Chondrocyte (in vitro differentiated cells): ENCODE measurements at regions not wholly inside any gene's neighbourhood (a gene's known extent, or its start where the extent isn't known, plus 50 kb on each side); places are given as distances from the start of the nearest gene placed in this dataset.

Source experiments
- DNase-seq: peaks from one replicate; pipeline ENCODE4 v3.0.0; 2021; ENCODE audit warnings: mixed read lengths, low spot score
- H3K27ac Mint-ChIP-seq: one replicate; pipeline ENCODE4 v1.8.0; 2021; ENCODE audit warnings: mild to moderate bottlenecking, moderate library complexity, mixed read lengths; ENCODE audit not compliant: unreplicated experiment
- H3K27me3 Mint-ChIP-seq: 2 replicates; pipeline ENCODE4 v1.8.0; 2021; ENCODE audit warnings: low read depth, mixed read lengths
- H3K36me3 Mint-ChIP-seq: 2 replicates; pipeline ENCODE4 v1.8.0; 2021; ENCODE audit warnings: low read depth, mixed read lengths
- H3K4me1 Mint-ChIP-seq: 2 replicates; pipeline ENCODE4 v1.8.0; 2021; ENCODE audit warnings: low read depth, mild to moderate bottlenecking, mixed read lengths
- H3K4me3 Mint-ChIP-seq: one replicate; pipeline ENCODE4 v1.8.0; 2021; ENCODE audit warnings: mild to moderate bottlenecking, moderate library complexity, mixed read lengths; ENCODE audit not compliant: unreplicated experiment
- H3K9me3 Mint-ChIP-seq: 2 replicates; pipeline ENCODE4 v1.8.0; 2021; ENCODE audit warnings: low read depth, mixed read lengths
- CTCF ChIP-seq: fragments of 200-600 bp; sonication (generic); IDR thresholded peaks from 2 replicates; pipeline ENCODE4 v1.5.0; 2021; ENCODE audit warnings: antibody characterized with exemption, mild to moderate bottlenecking, moderate library complexity

DNA sequence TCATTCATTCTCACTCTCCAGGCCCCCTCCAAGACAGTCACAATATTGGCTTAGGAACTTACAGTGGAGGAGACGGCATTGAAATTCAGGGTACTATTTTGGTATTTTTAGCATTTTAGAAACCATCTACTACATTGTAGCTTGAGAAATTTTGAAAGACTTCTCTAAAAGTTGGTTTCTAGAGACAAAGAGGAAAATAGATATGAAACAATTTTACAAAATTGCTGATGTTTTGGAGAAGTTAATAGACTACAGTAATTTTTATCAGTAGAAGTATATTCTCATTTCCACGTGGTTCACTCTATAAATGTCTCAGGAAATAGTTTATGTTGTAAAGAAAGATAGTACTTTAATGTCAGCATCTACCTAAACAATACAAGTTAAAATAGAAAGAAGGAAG lies 63.2 kb upstream of the ZSWIM6 start:
- Mint-ChIP-seq H3K27me3 (no peaks in the 10 kb centered on the region), H3K36me3 (no peaks in the 10 kb centered on the region), H3K27ac (no peak overlapping the region), H3K4me3 (no peak overlapping the region), H3K9me3 (no peaks in the 10 kb centered on the region), H3K4me1 (no peaks in the 10 kb centered on the region)
- no peak for DNase-seq
- no peak for TF ChIP-seq CTCF

DNA sequence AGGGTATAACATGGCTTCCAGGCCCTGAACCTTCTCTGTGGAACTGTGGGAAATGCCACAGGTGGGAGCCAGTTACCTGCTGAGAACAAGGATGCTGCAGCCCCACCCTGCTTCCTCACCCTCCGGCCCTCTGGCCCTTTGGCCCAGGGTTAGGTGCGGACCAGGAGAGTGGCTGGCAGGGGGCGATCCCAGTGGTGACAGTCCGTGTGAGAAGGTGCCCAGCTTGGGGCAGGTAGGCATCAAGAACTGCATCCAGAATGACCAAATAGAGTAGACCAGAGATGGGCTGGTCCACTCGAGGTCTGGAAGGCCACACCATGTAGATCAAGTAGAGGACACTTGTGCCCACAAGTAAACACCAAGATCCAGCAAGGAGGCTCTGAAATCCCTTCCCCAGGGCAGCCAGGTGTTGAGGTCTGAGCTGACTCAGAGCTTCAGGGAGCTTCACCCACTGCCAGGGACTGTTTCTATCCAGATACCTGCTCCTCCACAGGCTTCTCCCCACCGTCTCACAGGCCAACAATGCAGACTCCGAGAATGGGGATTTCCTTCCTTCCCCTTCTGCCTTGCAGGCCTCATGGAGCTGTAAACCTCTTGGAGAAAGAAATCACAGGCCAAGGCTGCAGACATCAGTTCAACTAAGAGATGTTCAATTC lies 61.4 kb upstream of the ZSWIM6 start:
- H3K27ac Mint-ChIP-seq = no peak overlapping the region
- H3K27me3 Mint-ChIP-seq = no peaks in the 10 kb centered on the region
- no peak for DNase-seq
- H3K4me3 Mint-ChIP-seq = no peak overlapping the region
- no peaks in the 10 kb centered on the region for H3K4me1 Mint-ChIP-seq
- no peaks in the 10 kb centered on the region for H3K36me3 Mint-ChIP-seq
- TF ChIP-seq CTCF = no peak
- no peaks in the 10 kb centered on the region for H3K9me3 Mint-ChIP-seq

DNA sequence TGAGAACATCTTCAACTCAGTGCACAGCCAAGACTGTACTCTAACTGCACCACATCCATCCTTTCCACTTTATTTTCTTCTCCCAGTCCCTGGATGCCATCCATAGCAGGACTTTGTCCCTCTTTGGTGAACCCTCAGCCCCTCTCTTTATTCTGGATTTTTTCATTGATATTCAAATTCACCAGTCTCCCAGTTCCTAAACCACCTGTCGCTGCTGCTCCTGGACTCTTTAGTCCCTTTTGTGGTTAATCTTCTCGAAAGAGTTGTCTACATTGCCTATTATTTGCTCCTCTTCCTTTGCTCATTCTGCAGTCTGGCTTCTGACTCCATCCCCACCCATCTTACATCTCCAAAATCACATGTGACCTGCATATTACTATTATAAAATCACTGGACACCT lies 59.4 kb upstream of the ZSWIM6 start:
- TF ChIP-seq CTCF = no peak
- DNase-seq = no peak
- no peaks in the 10 kb centered on the region for H3K36me3 Mint-ChIP-seq
- no peak overlapping the region for H3K27ac Mint-ChIP-seq
- no peaks in the 10 kb centered on the region for H3K27me3 Mint-ChIP-seq
- H3K9me3 Mint-ChIP-seq = no peaks in the 10 kb centered on the region
- H3K4me1 Mint-ChIP-seq = peaks cover 7% of the 10 kb centered on the region
- H3K4me3 Mint-ChIP-seq = no peak overlapping the region

DNA sequence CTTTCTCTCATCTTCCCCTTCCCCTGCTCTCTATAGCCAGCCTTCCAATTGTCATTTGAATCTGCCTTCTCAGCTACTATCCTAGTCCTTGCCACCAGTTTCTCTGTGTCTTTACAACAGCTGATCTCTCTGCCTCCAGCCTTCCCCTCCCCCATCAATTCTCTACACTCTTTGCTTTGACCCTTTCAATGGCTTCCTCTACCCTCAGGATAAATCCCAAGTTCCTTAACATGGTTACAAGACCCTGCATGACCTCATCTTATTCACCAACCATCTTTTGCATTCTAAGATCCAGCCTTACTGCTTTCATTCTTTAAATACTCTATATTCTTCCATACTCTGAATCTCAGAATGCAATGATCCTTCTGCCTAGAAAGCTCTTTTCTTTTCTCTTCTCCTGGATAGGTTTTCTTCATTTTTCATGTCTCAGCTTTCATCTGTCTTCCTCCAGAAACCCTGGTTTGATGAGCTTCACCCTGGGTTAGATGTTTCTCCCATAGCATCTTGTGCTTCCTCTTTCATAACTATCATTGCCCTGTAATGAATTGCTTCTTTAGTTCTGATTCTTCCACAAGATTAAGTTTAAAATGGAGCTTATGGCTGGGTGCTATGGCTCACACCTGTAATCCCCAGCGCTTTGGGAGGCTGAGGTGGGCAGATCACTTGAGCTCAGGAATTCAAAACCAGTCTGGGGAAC lies 58.6 kb upstream of the ZSWIM6 start:
- no peak overlapping the region for H3K4me3 Mint-ChIP-seq
- H3K27ac Mint-ChIP-seq = no peak overlapping the region
- H3K4me1 Mint-ChIP-seq = peaks cover 7% of the 10 kb centered on the region
- no peaks in the 10 kb centered on the region for H3K27me3 Mint-ChIP-seq
- no peak for TF ChIP-seq CTCF
- H3K9me3 Mint-ChIP-seq = no peaks in the 10 kb centered on the region
- no peaks in the 10 kb centered on the region for H3K36me3 Mint-ChIP-seq
- no peak for DNase-seq

DNA sequence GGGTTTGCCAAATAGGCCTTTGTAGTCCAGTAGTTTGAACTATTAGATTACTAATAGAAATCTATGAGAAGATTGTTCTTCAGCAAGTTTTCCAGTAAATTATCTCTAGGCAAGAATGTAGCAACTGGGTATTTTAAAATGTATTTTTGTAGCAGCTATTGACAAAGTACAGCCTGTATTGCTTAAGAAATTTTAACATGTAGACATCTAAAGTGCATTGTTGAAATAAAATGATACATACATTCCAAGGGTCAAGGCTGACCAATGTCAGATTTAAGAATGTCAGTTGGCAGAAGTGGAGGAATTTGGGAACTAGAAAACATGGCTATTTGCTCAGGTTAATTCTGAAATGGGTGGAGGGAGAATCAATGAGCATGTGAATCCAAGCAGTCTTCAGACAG lies 57.5 kb upstream of the ZSWIM6 start:
- Mint-ChIP-seq H3K27me3 (no peaks in the 10 kb centered on the region), H3K4me1 (peaks cover 7% of the 10 kb centered on the region), H3K36me3 (no peaks in the 10 kb centered on the region), H3K4me3 (no peak overlapping the region), H3K9me3 (no peaks in the 10 kb centered on the region), H3K27ac (no peak overlapping the region)
- DNase-seq = no peak
- no peak for TF ChIP-seq CTCF
